H9 (cell line): ENCODE measurements at regions not wholly inside any gene's neighbourhood (a gene's known extent, or its start where the extent isn't known, plus 50 kb on each side); places are given as distances from the start of the nearest gene placed in this dataset.

Source experiments
- DNase-seq: peaks from one replicate; pipeline ENCODE4 v3.0.0-alpha.2; 2017
- H2AFZ ChIP-seq: one replicate; pipeline ENCODE4 v1.6.1; 2013; ENCODE audit warnings: mild to moderate bottlenecking, low read length, control low read depth, moderate library complexity
- H2AK5ac ChIP-seq: 2 replicates; pipeline ENCODE4 v1.6.1; 2013; ENCODE audit warnings: low read length, control low read depth, mixed read lengths; ENCODE audit not compliant: insufficient read length
- H2BK120ac ChIP-seq: one replicate; pipeline ENCODE4 v1.6.1; 2013; ENCODE audit warnings: low read depth, mild to moderate bottlenecking, low read length, control low read depth, inconsistent platforms; ENCODE audit not compliant: poor library complexity, severe bottlenecking
- H2BK12ac ChIP-seq: 2 replicates; pipeline ENCODE4 v1.6.1; 2013; ENCODE audit warnings: low read length, control low read depth, mixed read lengths, low read depth; ENCODE audit not compliant: insufficient read length
- H2BK15ac ChIP-seq: 2 replicates; pipeline ENCODE4 v1.6.1; 2013; ENCODE audit warnings: low read depth, low read length, control low read depth
- H2BK20ac ChIP-seq: one replicate; pipeline ENCODE4 v1.6.1; 2013; ENCODE audit warnings: low read depth, mild to moderate bottlenecking, low read length, control low read depth, inconsistent platforms; ENCODE audit not compliant: poor library complexity, severe bottlenecking
- H2BK5ac ChIP-seq: 2 replicates; pipeline ENCODE4 v1.6.1; 2013; ENCODE audit warnings: low read length, control low read depth, mixed read lengths; ENCODE audit not compliant: insufficient read length
- H3K14ac ChIP-seq: 2 replicates; pipeline ENCODE4 v1.6.1; 2013; ENCODE audit warnings: low read length, control low read depth; ENCODE audit not compliant: insufficient read depth
- H3K18ac ChIP-seq: 2 replicates; pipeline ENCODE4 v1.6.1; 2013; ENCODE audit warnings: low read depth, mild to moderate bottlenecking, mixed read lengths, low read length, control low read depth; ENCODE audit not compliant: insufficient read length
- H3K23ac ChIP-seq: 2 replicates; pipeline ENCODE4 v1.6.1; 2013; ENCODE audit warnings: low read length, control low read depth, mixed read lengths, low read depth; ENCODE audit not compliant: insufficient read length
- H3K23me2 ChIP-seq: 2 replicates; pipeline ENCODE4 v1.6.1; 2013; ENCODE audit warnings: low read depth, mild to moderate bottlenecking, mixed read lengths, low read length, control low read depth; ENCODE audit not compliant: insufficient read length, poor library complexity, severe bottlenecking
- H3K27ac ChIP-seq: 2 replicates; pipeline ENCODE4 v1.5.1; 2013; ENCODE audit warnings: low read length, control low read depth, mixed read lengths, low read depth; ENCODE audit not compliant: insufficient read length
- H3K27me3 ChIP-seq: 2 replicates; pipeline ENCODE4 v1.6.1; 2013; ENCODE audit warnings: low read length, control low read depth, inconsistent platforms; ENCODE audit not compliant: insufficient read depth
- H3K4ac ChIP-seq: 2 replicates; pipeline ENCODE4 v1.6.1; 2013; ENCODE audit warnings: low read depth, mild to moderate bottlenecking, control low read depth, inconsistent platforms, low read length, moderate library complexity
- H3K4me1 ChIP-seq: 2 replicates; pipeline ENCODE4 v1.6.1; 2013; ENCODE audit warnings: low read length, control low read depth, inconsistent platforms; ENCODE audit not compliant: insufficient read depth
- H3K4me2 ChIP-seq: 2 replicates; pipeline ENCODE4 v1.6.1; 2013; ENCODE audit warnings: low read length, control low read depth, mixed read lengths; ENCODE audit not compliant: insufficient read length, insufficient read depth
- H3K56ac ChIP-seq: 2 replicates; pipeline ENCODE4 v1.6.1; 2013; ENCODE audit warnings: low read depth, mild to moderate bottlenecking, mixed read lengths, low read length, control low read depth; ENCODE audit not compliant: insufficient read length
- H3K79me1 ChIP-seq: 2 replicates; pipeline ENCODE4 v1.6.1; 2013; ENCODE audit warnings: low read depth, mild to moderate bottlenecking, moderate library complexity, low read length, control low read depth, inconsistent platforms; ENCODE audit not compliant: insufficient read depth, poor library complexity, severe bottlenecking
- H3K79me2 ChIP-seq: 2 replicates; pipeline ENCODE4 v1.6.1; 2013; ENCODE audit warnings: low read length, control low read depth, inconsistent platforms; ENCODE audit not compliant: insufficient read depth
- H3K9ac ChIP-seq: 2 replicates; pipeline ENCODE4 v1.6.1; 2013; ENCODE audit warnings: low read length, control low read depth, mixed read lengths; ENCODE audit not compliant: insufficient read length; ENCODE audit errors: extremely low read depth
- H3K9me3 ChIP-seq: one replicate; pipeline ENCODE4 v1.6.1; 2013; ENCODE audit warnings: low read depth, low read length, inconsistent platforms; ENCODE audit not compliant: control insufficient read depth
- H3T11ph ChIP-seq: one replicate; pipeline ENCODE4 v1.6.1; 2013; ENCODE audit warnings: mild to moderate bottlenecking, low read length, control low read depth, inconsistent platforms
- H4K20me1 ChIP-seq: one replicate; pipeline ENCODE4 v1.6.1; 2013; ENCODE audit not compliant: control insufficient read depth, insufficient read length, insufficient read depth
- H4K5ac ChIP-seq: 2 replicates; pipeline ENCODE4 v1.6.1; 2013; ENCODE audit warnings: low read depth, mild to moderate bottlenecking, mixed read lengths, low read length, control low read depth; ENCODE audit not compliant: insufficient read length
- H4K8ac ChIP-seq: replicated peaks from 2 replicates; pipeline ENCODE4 v1.6.1; 2013; ENCODE audit warnings: low read length, control low read depth, mixed read lengths, low read depth; ENCODE audit not compliant: insufficient read length
- H4K91ac ChIP-seq: 2 replicates; pipeline ENCODE4 v1.6.1; 2013; ENCODE audit warnings: low read depth, mild to moderate bottlenecking, moderate library complexity, mixed read lengths, low read length, control low read depth; ENCODE audit not compliant: insufficient read length
- H3K27ac Mint-ChIP-seq, 3 experiments: 2 replicates in 2 of 3; 3 replicates in 1 of 3; pipeline ENCODE4 v1.8.0; 2020 to 2021; ENCODE audit warnings: mixed read lengths in 3 of 3, mild to moderate bottlenecking in 1 of 3, moderate library complexity in 1 of 3
- H3K27me3 Mint-ChIP-seq: 2 replicates; pipeline ENCODE4 v1.8.0; 2021; ENCODE audit warnings: low read depth, mild to moderate bottlenecking, moderate library complexity, mixed read lengths
- H3K36me3 Mint-ChIP-seq, 3 experiments: 2 replicates in 2 of 3; 3 replicates in 1 of 3; pipeline ENCODE4 v1.8.0; 2020 to 2021; ENCODE audit warnings: low read depth in 3 of 3, mixed read lengths in 3 of 3; ENCODE audit not compliant: insufficient read depth in 1 of 3
- H3K4me1 Mint-ChIP-seq, 2 experiments: 2 replicates each; pipeline ENCODE4 v1.8.0; 2020; ENCODE audit warnings: mixed read lengths in 2 of 2
- H3K4me3 Mint-ChIP-seq, 2 experiments: 2 replicates in 1 of 2; 3 replicates in 1 of 2; pipeline ENCODE4 v1.8.0; 2020 to 2021; ENCODE audit warnings: mild to moderate bottlenecking in 2 of 2, mixed read lengths in 2 of 2, moderate library complexity in 1 of 2
- H3K9me3 Mint-ChIP-seq, 2 experiments: 2 replicates in 1 of 2; 3 replicates in 1 of 2; pipeline ENCODE4 v1.8.0; 2020; ENCODE audit warnings: mild to moderate bottlenecking in 2 of 2, mixed read lengths in 2 of 2, moderate library complexity in 1 of 2
- WGBS: extraction: QIAGEN DNeasy Blood & Tissue Kit; methylation state at CpG from one replicate; pipeline ENCODE4 v1.1.7; 2013; ENCODE audit warnings: missing lambda C conversion rate, low lambda C conversion rate, mixed read lengths; ENCODE audit not compliant: insufficient read length; ENCODE audit errors: extremely low coverage; 5-methylcytosine and 5-hydroxymethylcytosine counted together
- TF ChIP-seq, protein P1 (sequence below): fragments of 200-600 bp; sonication (generic); conservative IDR thresholded peaks from 3 replicates; pipeline ENCODE4 v1.8.0; 2021; ENCODE audit warnings: antibody characterized with exemption, mild to moderate bottlenecking

DNA sequence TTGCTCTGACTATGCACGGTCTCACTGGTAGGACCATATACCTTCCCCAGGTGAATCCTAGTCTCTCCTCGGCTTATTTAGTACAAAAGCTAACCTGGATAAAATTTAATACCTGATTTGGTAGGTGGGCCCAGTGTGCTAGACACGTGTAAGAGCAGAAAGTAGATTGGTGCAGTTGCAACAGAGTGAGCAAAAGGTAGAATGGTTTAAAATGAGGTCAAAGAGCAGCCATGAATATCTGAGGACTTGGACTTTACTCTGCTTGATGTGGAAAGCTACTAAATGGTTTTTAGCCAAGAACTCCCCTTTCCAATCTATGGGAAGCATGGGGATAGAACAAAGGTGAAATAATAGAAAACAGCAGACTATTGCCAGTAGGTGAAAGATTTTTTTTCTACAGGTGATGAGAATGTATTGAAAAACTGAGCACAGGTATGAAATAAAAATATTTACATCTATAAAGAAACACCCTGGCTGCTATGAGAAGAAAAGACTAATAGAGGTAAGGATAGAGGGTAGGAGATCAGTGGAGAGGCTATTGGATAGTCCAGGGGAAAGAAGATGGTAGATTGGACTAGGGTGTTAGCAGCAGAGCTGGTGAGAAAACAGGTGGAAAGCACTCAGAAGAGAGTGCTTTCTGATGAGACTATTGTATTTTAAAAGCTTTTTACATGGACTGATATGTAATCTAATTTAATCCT lies 61.3 kb upstream of the BCL9 start:
- H3K4me3 Mint-ChIP-seq, result no peak overlapping the region
- H3K4me1 ChIP-seq, result no peaks in the 10 kb centered on the region

More for the DNA sequence above, 61.3 kb upstream of the BCL9 start:
- Histone ChIP-seq H3K23me2 (no peaks in the 10 kb centered on the region), H3K79me1 (no peaks in the 10 kb centered on the region), H3K27me3 (no peaks in the 10 kb centered on the region), H3K79me2 (no peaks in the 10 kb centered on the region), H2BK20ac (no peak overlapping the region), H3T11ph (no peak overlapping the region), H4K20me1 (no peaks in the 10 kb centered on the region), H4K8ac (no peak overlapping the region), H3K9ac (no peak overlapping the region), H4K5ac (no peak overlapping the region), H3K23ac (no peak overlapping the region), H2BK15ac (no peak overlapping the region), H2AK5ac (no peak overlapping the region), H3K14ac (no peak overlapping the region), H2AFZ (no peak overlapping the region), H4K91ac (no peak overlapping the region), H3K4ac (no peak overlapping the region), H2BK120ac (no peak overlapping the region), H3K18ac (no peak overlapping the region), H3K9me3 (no peaks in the 10 kb centered on the region), H3K56ac (no peak overlapping the region), H2BK5ac (no peak overlapping the region), H3K27ac (no peak overlapping the region), H3K4me2 (no peak overlapping the region), H2BK12ac (no peak overlapping the region)
- TF ChIP-seq, protein P1, sequence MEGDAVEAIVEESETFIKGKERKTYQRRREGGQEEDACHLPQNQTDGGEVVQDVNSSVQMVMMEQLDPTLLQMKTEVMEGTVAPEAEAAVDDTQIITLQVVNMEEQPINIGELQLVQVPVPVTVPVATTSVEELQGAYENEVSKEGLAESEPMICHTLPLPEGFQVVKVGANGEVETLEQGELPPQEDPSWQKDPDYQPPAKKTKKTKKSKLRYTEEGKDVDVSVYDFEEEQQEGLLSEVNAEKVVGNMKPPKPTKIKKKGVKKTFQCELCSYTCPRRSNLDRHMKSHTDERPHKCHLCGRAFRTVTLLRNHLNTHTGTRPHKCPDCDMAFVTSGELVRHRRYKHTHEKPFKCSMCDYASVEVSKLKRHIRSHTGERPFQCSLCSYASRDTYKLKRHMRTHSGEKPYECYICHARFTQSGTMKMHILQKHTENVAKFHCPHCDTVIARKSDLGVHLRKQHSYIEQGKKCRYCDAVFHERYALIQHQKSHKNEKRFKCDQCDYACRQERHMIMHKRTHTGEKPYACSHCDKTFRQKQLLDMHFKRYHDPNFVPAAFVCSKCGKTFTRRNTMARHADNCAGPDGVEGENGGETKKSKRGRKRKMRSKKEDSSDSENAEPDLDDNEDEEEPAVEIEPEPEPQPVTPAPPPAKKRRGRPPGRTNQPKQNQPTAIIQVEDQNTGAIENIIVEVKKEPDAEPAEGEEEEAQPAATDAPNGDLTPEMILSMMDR, result no peak
- no peak overlapping the region for H3K27ac Mint-ChIP-seq
- no peaks in the 10 kb centered on the region for H3K36me3 Mint-ChIP-seq
- H3K4me1 Mint-ChIP-seq, result no peaks in the 10 kb centered on the region
- DNase-seq, result no peak
- peaks cover 2% of the 10 kb centered on the region; the same call in 1 of the 2 replicates for H3K27me3 Mint-ChIP-seq
- no peaks in the 10 kb centered on the region; a peak in 1 of 5 replicates for H3K9me3 Mint-ChIP-seq
- WGBS, result no CpG with 5 or more reads among the region's 3 CpGs
